IMR-90 (cell line): ENCODE measurements at regions not wholly inside any gene's neighbourhood (a gene's known extent, or its start where the extent isn't known, plus 50 kb on each side); places are given as distances from the start of the nearest gene placed in this dataset.

Source experiments
- MXI1 ChIP-seq: IDR thresholded peaks from 2 replicates; pipeline ENCODE4 v1.6.1; 2012; ENCODE audit warnings: low read depth, mild to moderate bottlenecking, low read length, moderate library complexity, borderline replicate concordance
- POLR2A ChIP-seq: IDR thresholded peaks from 2 replicates; pipeline ENCODE4 v1.6.1; 2012; ENCODE audit warnings: mild to moderate bottlenecking, low read depth, low read length
- RAD21 ChIP-seq: IDR thresholded peaks from 2 replicates; pipeline ENCODE4 v1.6.1; 2012; ENCODE audit warnings: low read length, improper control_type of control experiment
- RFX5 ChIP-seq: IDR thresholded peaks from 2 replicates; pipeline ENCODE4 v1.8.0; 2012; ENCODE audit warnings: low read depth, mild to moderate bottlenecking, low read length, moderate library complexity
- TF ChIP-seq, protein P1 (sequence below): conservative IDR thresholded peaks from 2 replicates; pipeline ENCODE4 v1.5.1; 2012; ENCODE audit warnings: mild to moderate bottlenecking, low read depth, low read length, improper control_type of control experiment
- TF ChIP-seq, protein P2 (sequence below): fragments of 150-350 bp; IDR thresholded peaks from 2 replicates; pipeline ENCODE4 v1.6.1; 2017; ENCODE audit warnings: mild to moderate bottlenecking, antibody characterized with exemption, low read length, low read depth

DNA sequence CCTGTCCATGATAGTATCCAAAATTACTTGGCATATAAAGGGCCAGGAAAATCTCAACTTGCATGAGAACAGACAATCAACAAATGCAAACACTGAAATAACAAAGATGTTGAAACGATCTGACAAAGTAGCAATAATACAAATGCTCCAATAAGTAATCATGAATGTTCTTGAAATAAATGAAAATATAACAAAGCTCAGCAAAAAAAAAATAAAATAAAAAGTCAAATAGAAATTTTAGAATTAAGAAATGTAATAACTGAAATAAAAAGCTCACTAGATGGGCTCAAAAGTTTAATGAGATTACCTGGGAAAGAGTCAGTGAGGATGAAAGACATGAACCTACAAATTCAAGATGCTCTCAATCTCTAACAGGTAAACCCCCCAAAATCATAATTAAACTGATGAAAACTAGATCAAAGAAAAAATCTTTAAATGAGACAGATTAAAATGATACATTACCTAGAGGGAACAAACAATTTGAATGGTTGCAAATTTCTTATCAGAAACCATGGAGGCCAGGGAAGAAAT, 319.0 kb upstream of the IRX3 start:
- TF ChIP-seq POLR2A (no peak), RFX5 (no peak), RAD21 (no peak), MXI1 (no peak)
- TF ChIP-seq, protein P1, sequence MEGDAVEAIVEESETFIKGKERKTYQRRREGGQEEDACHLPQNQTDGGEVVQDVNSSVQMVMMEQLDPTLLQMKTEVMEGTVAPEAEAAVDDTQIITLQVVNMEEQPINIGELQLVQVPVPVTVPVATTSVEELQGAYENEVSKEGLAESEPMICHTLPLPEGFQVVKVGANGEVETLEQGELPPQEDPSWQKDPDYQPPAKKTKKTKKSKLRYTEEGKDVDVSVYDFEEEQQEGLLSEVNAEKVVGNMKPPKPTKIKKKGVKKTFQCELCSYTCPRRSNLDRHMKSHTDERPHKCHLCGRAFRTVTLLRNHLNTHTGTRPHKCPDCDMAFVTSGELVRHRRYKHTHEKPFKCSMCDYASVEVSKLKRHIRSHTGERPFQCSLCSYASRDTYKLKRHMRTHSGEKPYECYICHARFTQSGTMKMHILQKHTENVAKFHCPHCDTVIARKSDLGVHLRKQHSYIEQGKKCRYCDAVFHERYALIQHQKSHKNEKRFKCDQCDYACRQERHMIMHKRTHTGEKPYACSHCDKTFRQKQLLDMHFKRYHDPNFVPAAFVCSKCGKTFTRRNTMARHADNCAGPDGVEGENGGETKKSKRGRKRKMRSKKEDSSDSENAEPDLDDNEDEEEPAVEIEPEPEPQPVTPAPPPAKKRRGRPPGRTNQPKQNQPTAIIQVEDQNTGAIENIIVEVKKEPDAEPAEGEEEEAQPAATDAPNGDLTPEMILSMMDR: no peak
- TF ChIP-seq, protein P2, sequence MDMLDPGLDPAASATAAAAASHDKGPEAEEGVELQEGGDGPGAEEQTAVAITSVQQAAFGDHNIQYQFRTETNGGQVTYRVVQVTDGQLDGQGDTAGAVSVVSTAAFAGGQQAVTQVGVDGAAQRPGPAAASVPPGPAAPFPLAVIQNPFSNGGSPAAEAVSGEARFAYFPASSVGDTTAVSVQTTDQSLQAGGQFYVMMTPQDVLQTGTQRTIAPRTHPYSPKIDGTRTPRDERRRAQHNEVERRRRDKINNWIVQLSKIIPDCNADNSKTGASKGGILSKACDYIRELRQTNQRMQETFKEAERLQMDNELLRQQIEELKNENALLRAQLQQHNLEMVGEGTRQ: no peak
